Astrocyte (in vitro differentiated cells and primary cell): ENCODE measurements at regions not wholly inside any gene's neighbourhood (a gene's known extent, or its start where the extent isn't known, plus 50 kb on each side); places are given as distances from the start of the nearest gene placed in this dataset.

Experiments used
- EZH2 ChIP-seq: IDR thresholded peaks from 2 replicates; pipeline ENCODE4 v1.6.1; 2012; ENCODE audit warnings: mild to moderate bottlenecking, low read length, inconsistent platforms; ENCODE audit not compliant: insufficient read depth
- TF ChIP-seq, protein P1 (sequence below): IDR thresholded peaks from 2 replicates; pipeline ENCODE4 v1.5.1; 2011; ENCODE audit warnings: low read depth, mild to moderate bottlenecking, inconsistent platforms, low read length, moderate library complexity; ENCODE audit not compliant: insufficient read depth

DNA sequence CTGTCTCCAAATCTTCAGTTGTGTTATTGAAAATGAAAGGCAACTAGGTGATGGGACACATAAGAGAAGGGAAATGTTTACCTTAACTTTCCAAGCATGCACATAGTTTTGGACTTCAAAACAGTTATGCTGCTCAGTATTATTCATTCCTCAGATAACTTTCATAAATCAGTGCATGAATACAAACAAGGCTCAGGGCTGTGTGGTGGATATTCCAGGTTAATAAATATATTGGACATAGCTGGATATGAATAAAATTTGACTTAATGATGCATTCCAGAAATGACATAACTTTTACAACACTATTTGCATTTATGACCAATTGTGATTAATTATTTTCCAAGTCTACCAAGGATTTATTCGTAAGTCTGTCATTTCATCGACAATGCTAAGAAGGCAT, 301.2 kb upstream of the ZNF804A start:
- TF ChIP-seq, protein P1, sequence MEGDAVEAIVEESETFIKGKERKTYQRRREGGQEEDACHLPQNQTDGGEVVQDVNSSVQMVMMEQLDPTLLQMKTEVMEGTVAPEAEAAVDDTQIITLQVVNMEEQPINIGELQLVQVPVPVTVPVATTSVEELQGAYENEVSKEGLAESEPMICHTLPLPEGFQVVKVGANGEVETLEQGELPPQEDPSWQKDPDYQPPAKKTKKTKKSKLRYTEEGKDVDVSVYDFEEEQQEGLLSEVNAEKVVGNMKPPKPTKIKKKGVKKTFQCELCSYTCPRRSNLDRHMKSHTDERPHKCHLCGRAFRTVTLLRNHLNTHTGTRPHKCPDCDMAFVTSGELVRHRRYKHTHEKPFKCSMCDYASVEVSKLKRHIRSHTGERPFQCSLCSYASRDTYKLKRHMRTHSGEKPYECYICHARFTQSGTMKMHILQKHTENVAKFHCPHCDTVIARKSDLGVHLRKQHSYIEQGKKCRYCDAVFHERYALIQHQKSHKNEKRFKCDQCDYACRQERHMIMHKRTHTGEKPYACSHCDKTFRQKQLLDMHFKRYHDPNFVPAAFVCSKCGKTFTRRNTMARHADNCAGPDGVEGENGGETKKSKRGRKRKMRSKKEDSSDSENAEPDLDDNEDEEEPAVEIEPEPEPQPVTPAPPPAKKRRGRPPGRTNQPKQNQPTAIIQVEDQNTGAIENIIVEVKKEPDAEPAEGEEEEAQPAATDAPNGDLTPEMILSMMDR: no peak
- no peak for TF ChIP-seq EZH2
